Upper lobe of right lung (tissue), 1 donor: ENCODE measurements at regions not wholly inside any gene's neighbourhood (a gene's known extent, or its start where the extent isn't known, plus 50 kb on each side); places are given as distances from the start of the nearest gene placed in this dataset.

Experiments used
- ATAC-seq: fragments of 200-7000 bp; cut with Tn5 transposase; one replicate; pipeline ENCODE4 v1.9.1; 2020; ENCODE audit warnings: mild to moderate bottlenecking, moderate library complexity
- DNase-seq: peaks from one replicate; pipeline ENCODE4 v3.0.0-alpha.2; 2020
- H3K27ac ChIP-seq: fragments of 200-600 bp; one replicate; pipeline ENCODE4 v1.8.0; 2022
- H3K27me3 ChIP-seq: fragments of 200-600 bp; one replicate; pipeline ENCODE4 v1.8.0; 2022; ENCODE audit warnings: mild to moderate bottlenecking
- H3K36me3 ChIP-seq: fragments of 200-600 bp; one replicate; pipeline ENCODE4 v1.8.0; 2022
- H3K4me1 ChIP-seq: fragments of 200-600 bp; one replicate; pipeline ENCODE4 v1.8.0; 2022
- H3K4me3 ChIP-seq: fragments of 200-600 bp; one replicate; pipeline ENCODE4 v1.8.0; 2022; ENCODE audit warnings: mild to moderate bottlenecking
- H3K9me3 ChIP-seq: fragments of 200-600 bp; one replicate; pipeline ENCODE4 v1.8.0; 2022
- intact Hi-C: fragments of 100-400 bp; cut with DNase I; formaldehyde crosslinking; loops from one replicate; pipeline ENCODE4 v1.11.0; 2022
- TF ChIP-seq, protein P1 (sequence below): fragments of 200-600 bp; IDR thresholded peaks from one replicate; pipeline ENCODE4 v1.8.0; 2022; ENCODE audit warnings: antibody characterized with exemption
- donor health status: DM: no; HTN: yes; CAD: no; lungs with severe emphysema.

DNA sequence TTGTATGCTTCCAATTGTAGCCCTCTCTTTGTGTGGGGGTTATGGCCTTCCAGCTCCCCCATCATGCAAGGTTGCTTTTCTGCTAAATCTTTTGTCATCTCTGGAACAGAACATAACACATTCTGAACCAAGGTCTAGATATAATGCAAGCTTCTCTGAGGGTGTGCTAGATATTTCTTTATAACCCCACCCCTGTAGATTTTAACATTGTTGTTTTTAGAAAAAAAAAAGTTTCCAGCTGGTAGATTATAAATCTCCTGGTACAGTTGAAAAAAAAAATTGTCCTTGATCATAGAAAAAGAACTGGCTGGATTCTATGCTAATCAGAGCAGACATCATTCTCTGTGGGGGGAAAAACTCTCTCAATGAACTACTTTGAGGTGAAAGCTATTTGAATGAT lies 363.3 kb downstream of the METTL15 start:
- TF ChIP-seq, protein P1, sequence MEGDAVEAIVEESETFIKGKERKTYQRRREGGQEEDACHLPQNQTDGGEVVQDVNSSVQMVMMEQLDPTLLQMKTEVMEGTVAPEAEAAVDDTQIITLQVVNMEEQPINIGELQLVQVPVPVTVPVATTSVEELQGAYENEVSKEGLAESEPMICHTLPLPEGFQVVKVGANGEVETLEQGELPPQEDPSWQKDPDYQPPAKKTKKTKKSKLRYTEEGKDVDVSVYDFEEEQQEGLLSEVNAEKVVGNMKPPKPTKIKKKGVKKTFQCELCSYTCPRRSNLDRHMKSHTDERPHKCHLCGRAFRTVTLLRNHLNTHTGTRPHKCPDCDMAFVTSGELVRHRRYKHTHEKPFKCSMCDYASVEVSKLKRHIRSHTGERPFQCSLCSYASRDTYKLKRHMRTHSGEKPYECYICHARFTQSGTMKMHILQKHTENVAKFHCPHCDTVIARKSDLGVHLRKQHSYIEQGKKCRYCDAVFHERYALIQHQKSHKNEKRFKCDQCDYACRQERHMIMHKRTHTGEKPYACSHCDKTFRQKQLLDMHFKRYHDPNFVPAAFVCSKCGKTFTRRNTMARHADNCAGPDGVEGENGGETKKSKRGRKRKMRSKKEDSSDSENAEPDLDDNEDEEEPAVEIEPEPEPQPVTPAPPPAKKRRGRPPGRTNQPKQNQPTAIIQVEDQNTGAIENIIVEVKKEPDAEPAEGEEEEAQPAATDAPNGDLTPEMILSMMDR = no peak
- no peak for DNase-seq
- no peaks in the 10 kb centered on the region for H3K36me3 ChIP-seq
- no peak overlapping the region for H3K4me3 ChIP-seq
- intact Hi-C loops = no loop called here
- ATAC-seq = no peak
- no peaks in the 10 kb centered on the region for H3K9me3 ChIP-seq
- H3K27ac ChIP-seq = no peak overlapping the region
- H3K4me1 ChIP-seq = no peaks in the 10 kb centered on the region
- no peaks in the 10 kb centered on the region for H3K27me3 ChIP-seq

GRCh38 chr11:28470180-28470579 lies 362.0 kb downstream of the METTL15 start:
- TF ChIP-seq, protein P1 = no peak
- DNase-seq (no peak), ATAC-seq (no peak)
- Histone ChIP-seq H3K27me3 (no peaks in the 10 kb centered on the region), H3K4me1 (no peaks in the 10 kb centered on the region), H3K36me3 (no peaks in the 10 kb centered on the region), H3K9me3 (no peaks in the 10 kb centered on the region), H3K27ac (no peak overlapping the region), H3K4me3 (no peak overlapping the region)
- intact Hi-C loops = no loop called here

GRCh38 chr11:28466506-28466905 lies 358.3 kb downstream of the METTL15 start:
- intact Hi-C loops = no loop called here
- H3K27me3 ChIP-seq = no peaks in the 10 kb centered on the region
- TF ChIP-seq, protein P1 = no peak
- no peak overlapping the region for H3K27ac ChIP-seq
- ATAC-seq (no peak), DNase-seq (no peak)
- H3K9me3 ChIP-seq = no peaks in the 10 kb centered on the region
- no peak overlapping the region for H3K4me3 ChIP-seq
- no peaks in the 10 kb centered on the region for H3K4me1 ChIP-seq
- no peaks in the 10 kb centered on the region for H3K36me3 ChIP-seq

DNA sequence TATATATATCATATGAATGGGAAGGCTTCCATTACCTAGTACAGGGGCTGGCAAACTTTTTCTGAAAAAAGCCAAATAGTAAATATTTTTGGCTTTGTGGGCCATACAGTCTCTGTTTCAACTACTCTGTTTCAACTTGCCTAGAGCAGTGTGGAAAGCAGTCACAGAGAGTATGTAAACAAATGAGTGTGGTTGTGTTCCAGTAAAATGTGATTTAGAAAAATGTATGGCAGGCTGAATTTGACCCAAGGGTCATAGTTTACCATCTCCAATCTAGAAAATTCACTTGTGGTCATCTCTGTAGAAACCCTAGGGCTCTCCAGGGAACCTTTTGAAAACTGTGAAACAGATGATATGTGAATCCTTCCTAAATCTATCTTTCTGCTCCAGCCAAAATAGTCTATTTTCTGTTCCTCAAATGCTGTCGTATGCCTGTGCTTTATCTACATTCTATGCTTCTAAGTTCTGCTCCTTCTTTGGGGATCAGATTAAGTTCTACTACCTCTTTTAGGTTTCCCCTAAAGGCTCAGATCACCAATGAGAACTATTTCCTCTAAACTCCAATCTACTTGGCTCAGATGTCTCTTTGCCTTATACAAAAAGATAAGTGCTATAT lies 356.2 kb downstream of the METTL15 start:
- Histone ChIP-seq H3K27ac (no peak overlapping the region), H3K9me3 (no peaks in the 10 kb centered on the region), H3K36me3 (no peaks in the 10 kb centered on the region), H3K4me3 (no peak overlapping the region), H3K27me3 (no peaks in the 10 kb centered on the region), H3K4me1 (no peaks in the 10 kb centered on the region)
- intact Hi-C loops = no loop called here
- TF ChIP-seq, protein P1 = no peak
- DNase-seq (no peak), ATAC-seq (no peak)

DNA sequence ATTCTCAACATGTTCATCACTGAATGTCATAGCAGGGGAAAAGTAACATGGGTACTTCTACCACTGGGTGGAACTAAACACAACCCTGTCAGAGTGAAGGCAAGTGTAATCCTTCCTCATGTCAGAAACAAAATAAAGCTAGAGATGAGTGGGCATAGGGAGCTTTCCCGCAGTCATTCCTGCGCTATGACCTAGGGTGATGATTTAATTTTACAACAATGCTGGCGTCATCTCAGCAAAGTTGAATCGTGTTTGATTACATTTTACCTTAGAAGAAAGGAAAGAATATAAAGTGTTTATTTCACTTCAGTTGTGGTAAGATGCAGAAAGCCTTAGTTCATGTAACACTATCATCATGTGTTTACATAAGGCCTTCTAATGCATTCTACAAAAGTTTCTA lies 355.6 kb downstream of the METTL15 start:
- DNase-seq (no peak), ATAC-seq (no peak)
- intact Hi-C loops = no loop called here
- Histone ChIP-seq H3K4me1 (no peaks in the 10 kb centered on the region), H3K27me3 (no peaks in the 10 kb centered on the region), H3K36me3 (no peaks in the 10 kb centered on the region), H3K9me3 (no peaks in the 10 kb centered on the region), H3K4me3 (no peak overlapping the region), H3K27ac (no peak overlapping the region)
- TF ChIP-seq, protein P1 = no peak

DNA sequence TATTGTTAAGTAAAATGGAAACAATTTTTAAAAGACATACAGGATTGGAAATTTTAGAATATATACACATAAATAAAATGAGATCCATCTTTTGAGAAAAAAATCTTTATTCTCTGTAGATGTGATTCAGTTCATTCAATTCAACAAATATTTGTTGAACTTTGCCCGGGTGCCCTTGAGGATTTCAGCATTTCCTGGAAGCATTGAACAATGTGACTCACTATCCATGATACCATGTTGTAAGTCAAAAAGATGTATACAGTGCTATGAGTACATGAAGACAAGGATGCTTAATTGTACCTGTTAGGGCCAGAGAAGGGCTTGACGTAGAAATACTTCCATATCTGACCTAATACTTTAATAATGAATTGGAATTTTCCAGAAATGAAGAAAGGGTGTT lies 353.7 kb downstream of the METTL15 start:
- H3K9me3 ChIP-seq = no peaks in the 10 kb centered on the region
- TF ChIP-seq, protein P1 = no peak
- H3K27ac ChIP-seq = no peak overlapping the region
- no peaks in the 10 kb centered on the region for H3K27me3 ChIP-seq
- intact Hi-C loops = no loop called here
- no peak overlapping the region for H3K4me3 ChIP-seq
- no peaks in the 10 kb centered on the region for H3K36me3 ChIP-seq
- no peak for DNase-seq
- H3K4me1 ChIP-seq = no peaks in the 10 kb centered on the region
- ATAC-seq = no peak
